NOMO-1 (cell line): ENCODE measurements at regions not wholly inside any gene's neighbourhood (a gene's known extent, or its start where the extent isn't known, plus 50 kb on each side); places are given as distances from the start of the nearest gene placed in this dataset.

Experiments
- DNase-seq, 2 experiments: peaks; one replicate each; lab custom pipeline; 2025; ENCODE audit not compliant: unreplicated experiment in 2 of 2; lab: John Stamatoyannopoulos, UW

DNA sequence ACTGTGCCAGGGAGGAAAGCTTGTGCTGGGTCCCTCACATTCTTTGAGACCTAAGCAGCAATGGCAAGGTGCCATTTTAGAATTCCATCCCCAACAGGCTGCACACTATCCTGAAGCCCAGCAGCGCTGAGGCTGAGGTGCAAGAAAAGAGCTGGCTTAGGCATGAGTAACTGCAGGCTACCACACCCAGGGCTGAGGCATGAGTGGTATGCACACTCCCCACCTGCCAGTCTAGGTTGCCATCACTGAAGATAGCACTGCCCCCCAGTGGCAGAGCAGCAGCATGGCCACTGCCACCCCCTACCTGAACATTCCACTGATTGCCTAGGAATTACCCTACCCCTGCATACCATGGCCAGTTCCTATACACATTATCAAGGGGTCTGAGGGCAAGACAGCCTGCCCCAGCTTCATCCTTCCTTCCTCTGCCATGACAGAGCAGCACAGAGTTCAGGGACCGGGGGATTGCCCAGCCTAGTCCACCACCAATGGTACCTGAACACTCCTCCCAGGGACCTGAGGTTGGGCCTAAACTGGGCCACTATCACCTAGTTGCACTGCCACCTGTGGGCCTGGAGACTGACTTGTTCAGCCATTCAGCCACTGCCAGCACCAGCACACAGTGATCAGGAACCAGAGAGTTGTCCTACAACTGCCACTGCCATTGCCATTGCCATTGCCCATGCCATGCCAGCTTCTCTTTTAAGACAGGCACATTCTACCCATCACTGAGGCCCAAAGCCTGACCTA, 129.8 kb downstream of the SATB1 start:
- peak; percentile 69 to 76 for DNase-seq

DNA sequence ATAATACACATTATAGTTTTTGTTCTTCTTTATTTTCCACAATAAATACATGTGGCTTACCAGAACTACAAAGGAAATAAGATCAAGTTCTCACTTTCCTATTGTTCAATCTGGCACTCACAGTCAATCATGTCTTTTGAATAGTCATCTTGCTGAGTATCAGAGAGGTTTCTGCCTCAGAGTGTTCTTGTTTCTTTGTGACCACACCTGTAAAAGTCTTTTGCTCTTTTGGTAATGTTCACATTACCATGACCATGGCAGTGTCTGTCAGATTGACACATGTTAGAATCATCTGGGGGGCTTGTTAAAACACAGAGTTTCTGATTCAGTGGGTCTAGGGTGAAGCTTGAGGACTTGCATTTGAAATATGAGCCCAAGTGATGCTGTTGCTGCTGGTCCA, 135.0 kb downstream of the SATB1 start:
- DNase-seq = no peak

DNA sequence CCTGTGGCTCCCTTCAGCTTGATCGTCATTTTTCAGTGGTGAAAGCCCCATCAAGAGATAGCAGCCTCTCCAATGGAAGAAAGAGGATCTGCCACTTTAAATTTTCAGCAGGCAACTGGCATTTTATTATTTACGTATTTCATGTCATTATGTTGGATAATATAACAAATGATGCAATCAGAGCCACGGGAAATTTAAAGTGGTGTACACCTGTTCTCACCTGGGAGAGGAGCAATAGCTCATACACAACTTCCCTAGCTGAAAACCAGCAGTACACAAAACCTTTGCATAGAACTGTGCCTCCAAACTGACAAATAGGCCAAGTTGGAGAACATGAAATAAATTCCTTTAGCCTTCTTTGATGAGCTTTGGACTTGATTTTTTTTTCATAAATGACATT, 136.9 kb downstream of the SATB1 start:
- no peak for DNase-seq

- DNase-seq = no peak
Observed at GRCh38 chr3:18284716-18285115, 140.4 kb downstream of the SATB1 start.

GRCh38 chr3:18283680-18284079, 141.5 kb downstream of the SATB1 start:
- no peak for DNase-seq

DNA sequence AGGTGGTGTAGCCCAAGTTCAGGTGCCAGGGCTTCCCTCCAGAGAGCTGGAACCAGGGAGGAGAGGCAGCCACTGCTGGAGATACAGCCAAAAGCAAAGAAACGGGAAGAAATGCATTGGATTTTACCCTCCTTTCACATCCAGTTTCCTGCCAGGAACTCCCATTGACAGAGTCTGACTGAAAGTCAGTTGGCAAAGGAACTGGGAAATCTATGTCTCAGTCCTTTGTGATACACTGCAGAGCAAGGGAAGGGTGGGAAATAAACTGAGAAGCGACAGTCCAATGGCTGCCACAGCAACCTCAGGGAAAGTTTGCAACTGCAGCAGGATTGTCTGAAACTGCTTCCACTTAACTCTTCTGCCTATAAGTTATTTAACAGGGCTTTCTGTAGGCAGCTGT, 142.6 kb downstream of the SATB1 start:
- no peak for DNase-seq

- no peak for DNase-seq
Observed at GRCh38 chr3:18279226-18279737, 145.9 kb downstream of the SATB1 start.

DNA sequence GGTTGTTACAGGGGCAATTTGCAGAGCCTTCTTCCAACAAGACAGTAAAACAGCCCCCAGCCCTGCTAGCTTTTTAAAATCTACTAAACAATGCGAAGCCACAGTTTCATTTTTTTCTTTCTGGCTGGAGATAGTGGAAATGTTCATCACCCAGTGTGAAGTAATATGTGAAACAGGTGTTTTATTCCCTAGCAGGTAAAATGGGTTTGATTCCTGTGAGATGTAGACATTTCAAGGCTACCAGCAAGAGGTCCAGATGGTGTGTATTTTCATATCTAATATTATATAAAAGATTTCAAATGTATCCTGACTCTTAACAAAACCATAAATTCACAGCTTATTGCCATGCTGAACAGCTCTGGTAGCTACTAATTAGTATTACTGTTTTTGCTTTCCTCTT, 160.3 kb downstream of the SATB1 start:
- no peak for DNase-seq

DNA sequence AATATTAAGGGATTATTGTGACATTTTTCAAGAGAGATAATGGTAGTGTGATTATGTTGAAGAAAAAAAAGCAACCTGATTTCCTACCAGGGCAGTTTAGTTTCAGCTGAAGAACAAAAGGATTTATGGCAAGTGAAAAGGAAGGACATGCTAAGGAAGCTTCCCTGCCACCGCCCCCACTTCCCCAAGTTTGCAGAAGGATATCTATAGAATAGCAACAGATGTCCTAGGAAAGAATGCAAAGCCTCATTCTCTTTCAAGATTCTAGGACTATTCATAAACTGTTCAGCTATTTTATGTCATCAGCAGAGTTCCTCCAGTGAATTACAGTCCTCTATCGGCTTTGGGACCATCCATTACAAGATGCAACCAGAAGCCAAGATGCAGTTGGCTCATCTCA, 160.8 kb downstream of the SATB1 start:
- no peak for DNase-seq

DNA sequence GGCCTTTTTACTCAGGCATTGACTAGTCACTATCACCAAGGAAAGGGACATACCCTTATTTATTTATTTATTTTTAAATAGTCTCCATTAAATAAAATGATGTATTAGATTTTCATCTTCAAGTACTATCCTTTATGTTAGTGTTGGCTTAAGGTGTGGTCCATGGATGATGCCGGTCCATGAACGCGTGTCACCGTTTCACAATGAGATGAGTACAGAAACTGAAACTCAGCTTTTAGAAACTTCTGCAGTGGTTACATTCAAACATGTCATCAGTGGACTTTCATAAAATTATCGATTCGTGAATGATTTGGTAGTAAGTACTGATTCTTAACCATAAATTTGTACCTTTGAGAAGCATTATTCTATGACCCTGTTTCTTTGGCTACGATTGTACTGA, 166.6 kb downstream of the SATB1 start:
- DNase-seq = no peak

- DNase-seq = peak; percentile 6 to 51
Observed at GRCh38 chr3:18252578-18252977, 172.6 kb downstream of the SATB1 start.

GRCh38 chr3:18250991-18251390, 174.1 kb downstream of the SATB1 start:
- DNase-seq = no peak

DNA sequence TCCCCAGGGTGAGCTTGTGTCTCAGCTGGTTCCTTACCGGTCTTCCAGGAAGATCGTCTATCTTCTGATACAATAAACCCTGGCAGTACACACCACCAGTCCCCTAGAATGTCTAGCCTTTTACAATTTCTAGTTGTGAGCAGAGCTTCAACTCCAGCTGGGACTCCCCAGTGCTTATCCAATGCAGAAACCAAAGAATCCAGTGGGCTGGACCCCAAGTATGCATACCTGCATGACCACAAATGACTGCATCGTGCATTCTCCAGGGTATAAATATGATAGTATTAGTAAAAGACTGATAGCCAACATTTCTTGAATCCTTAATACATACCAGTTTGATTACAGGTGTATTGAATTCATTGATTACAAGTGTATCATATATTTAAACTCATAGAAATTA, 176.0 kb downstream of the SATB1 start:
- no peak for DNase-seq

GRCh38 chr3:18247776-18248310, 177.3 kb downstream of the SATB1 start:
- DNase-seq = no peak

DNA sequence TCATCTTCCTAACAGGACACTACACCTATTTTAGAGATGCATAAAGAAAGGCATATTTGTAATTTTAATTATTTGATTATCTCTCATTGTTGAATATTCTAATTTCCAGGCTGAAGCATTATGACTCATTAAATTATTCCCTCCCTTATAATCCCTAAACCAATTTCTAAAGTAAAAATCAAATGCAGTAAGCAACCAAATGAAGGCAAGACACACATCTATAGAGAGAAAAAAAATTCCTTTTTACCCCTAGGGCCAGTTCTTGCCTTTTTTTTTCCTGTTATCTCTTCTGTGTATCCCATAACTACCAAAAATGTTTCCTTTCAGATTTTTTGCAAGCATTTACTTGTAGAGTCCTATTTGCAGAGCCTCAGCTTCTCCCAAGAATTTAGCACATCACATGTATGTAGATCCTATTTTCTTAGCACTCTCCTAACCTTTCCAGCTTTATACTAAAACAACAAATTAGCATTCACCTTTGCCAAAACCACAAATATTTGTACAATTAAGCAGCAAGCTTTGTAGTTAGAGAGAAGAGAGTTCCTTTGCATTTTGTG, 177.9 kb downstream of the SATB1 start:
- DNase-seq = no peak

GRCh38 chr3:18246336-18247060, 178.6 kb downstream of the SATB1 start:
- peak; percentile 45 to 48 for DNase-seq

DNA sequence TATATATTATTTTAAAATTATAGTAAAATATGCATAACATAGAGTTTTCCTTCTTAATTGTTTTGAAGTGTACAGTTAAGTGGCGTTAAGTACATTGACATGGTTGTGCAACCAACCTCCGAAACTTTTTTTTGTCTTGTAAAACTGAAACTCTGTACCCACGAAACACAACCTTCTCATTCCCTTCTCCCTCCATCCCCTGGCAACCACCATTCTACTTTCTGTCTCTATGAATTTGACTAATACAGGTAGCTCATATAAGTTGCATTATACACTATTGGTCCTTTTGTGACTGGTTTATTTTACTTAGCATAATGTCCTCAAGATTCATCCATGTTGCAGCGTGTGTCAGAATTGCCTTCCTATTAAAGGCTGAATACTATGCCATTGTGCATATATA, 179.4 kb downstream of the SATB1 start:
- peak in 1 of 2 experiments; percentile 47 for DNase-seq

- no peak for DNase-seq
Observed at GRCh38 chr3:18241837-18242236, 183.3 kb downstream of the SATB1 start.

DNA sequence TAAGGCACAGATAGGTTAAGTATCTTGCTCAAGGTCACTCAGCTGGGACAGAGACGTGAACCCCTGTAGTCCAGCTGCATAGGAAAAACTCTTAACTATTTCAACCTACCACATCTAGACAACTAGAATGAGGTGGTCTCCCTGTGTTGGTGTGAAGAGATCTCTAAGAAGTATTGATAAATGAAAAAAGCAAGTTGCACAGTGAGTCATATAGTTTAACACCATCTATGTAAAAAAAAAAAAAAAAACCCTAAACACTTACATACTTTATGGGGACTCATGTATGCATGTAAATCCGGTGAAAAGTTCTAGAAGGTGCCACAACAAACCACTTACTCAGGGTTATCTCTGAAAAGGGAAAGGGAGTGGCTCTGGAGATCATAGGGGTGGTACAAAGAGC, 185.5 kb downstream of the SATB1 start:
- no peak for DNase-seq

DNA sequence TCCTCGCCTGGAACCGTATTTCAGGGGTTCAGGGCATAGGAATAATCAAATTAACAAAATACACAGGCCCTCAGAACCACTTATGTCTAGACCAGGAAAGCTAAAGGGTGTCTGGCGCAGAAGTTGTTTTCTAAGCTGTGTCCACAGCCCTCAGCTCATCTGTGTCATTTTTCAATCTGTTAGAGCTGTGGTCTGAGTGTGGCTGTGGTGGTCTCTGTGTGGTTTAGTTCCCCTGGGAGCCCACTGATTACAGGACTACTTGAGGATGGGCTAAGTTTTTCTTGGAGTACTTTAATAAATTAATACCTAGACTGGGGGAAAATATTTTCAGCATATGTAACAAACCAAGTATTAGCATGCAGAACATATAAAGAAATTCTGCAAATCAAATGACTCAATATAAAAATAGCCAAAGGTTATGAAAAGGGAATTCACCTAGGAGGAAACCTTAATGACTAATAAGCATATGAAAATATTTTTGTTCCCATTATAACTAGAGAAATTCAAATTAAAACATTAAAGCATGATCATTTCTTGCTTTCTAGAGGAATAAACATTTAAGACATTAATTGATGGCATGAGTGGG, 186.3 kb downstream of the SATB1 start:
- DNase-seq = no peak

DNA sequence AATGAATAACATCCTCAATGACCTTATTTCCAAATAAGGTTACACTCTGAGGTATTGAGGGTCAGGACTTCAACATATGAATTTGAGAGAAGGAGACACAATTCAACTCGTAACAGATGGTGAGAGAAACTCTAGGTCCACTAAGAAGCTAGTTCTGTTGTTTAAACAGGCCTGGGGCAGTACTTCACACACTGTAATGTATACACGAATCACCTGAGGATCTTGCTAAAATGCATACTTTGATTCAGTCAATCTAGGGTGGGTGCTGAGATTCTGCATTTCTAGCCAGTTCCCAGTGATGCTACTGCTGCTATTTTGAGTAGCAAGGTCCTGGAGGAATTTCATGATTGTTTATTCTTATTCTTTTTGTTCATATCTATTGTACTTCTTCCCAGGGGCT, 186.8 kb downstream of the SATB1 start:
- DNase-seq = no peak
